GM23248 (cell line): ENCODE measurements at regions not wholly inside any gene's neighbourhood (a gene's known extent, or its start where the extent isn't known, plus 50 kb on each side); places are given as distances from the start of the nearest gene placed in this dataset. TPM values are rescaled to one million over a fixed set of nuclear protein-coding genes. Genes with fewer than 3 reads are reported as not detected.

Experiments
- DNase-seq: peaks from one replicate; pipeline ENCODE4 v3.0.0-alpha.2; 2015
- H2AFZ ChIP-seq: fragments of 200-600 bp; sonication (generic); 2 replicates; pipeline ENCODE4 v1.6.1; 2016; ENCODE audit warnings: antibody characterized with exemption
- H3F3A ChIP-seq: fragments of 200-600 bp; sonication (generic); 2 replicates; pipeline ENCODE4 v1.6.1; 2016; ENCODE audit warnings: mild to moderate bottlenecking, antibody characterized with exemption, mixed run types; ENCODE audit not compliant: insufficient read depth
- H3K27ac ChIP-seq: fragments of 200-600 bp; sonication (generic); 2 replicates; pipeline ENCODE4 v1.5.1; 2016; ENCODE audit warnings: mild to moderate bottlenecking
- H3K27me3 ChIP-seq: fragments of 200-600 bp; sonication (generic); replicated peaks from 2 replicates; pipeline ENCODE4 v1.6.1; 2016; ENCODE audit warnings: mild to moderate bottlenecking; ENCODE audit not compliant: insufficient read depth
- H3K36me3 ChIP-seq: fragments of 200-600 bp; sonication (generic); 2 replicates; pipeline ENCODE4 v1.6.1; 2016; ENCODE audit warnings: low read depth, mild to moderate bottlenecking
- H3K4me1 ChIP-seq: fragments of 200-600 bp; sonication (generic); 2 replicates; pipeline ENCODE4 v1.6.1; 2016; ENCODE audit warnings: mild to moderate bottlenecking; ENCODE audit not compliant: insufficient read depth
- H3K4me2 ChIP-seq: fragments of 200-600 bp; sonication (generic); one replicate; pipeline ENCODE4 v1.6.1; 2016; ENCODE audit warnings: mild to moderate bottlenecking; ENCODE audit not compliant: unreplicated experiment
- H3K4me3 ChIP-seq: fragments of 200-600 bp; sonication (generic); 2 replicates; pipeline ENCODE4 v1.5.1; 2016; ENCODE audit warnings: mild to moderate bottlenecking
- H3K79me2 ChIP-seq: fragments of 200-600 bp; sonication (generic); 2 replicates; pipeline ENCODE4 v1.6.1; 2016; ENCODE audit warnings: mild to moderate bottlenecking; ENCODE audit not compliant: insufficient read depth
- H3K9ac ChIP-seq: fragments of 200-600 bp; sonication (generic); 2 replicates; pipeline ENCODE4 v1.6.1; 2016; ENCODE audit warnings: mild to moderate bottlenecking
- H3K9me2 ChIP-seq: fragments of 200-600 bp; sonication (generic); 2 replicates; pipeline ENCODE4 v1.6.1; 2016; ENCODE audit warnings: mixed run types, mild to moderate bottlenecking, moderate library complexity; ENCODE audit not compliant: insufficient read depth
- H3K9me3 ChIP-seq: fragments of 200-600 bp; sonication (generic); one replicate; pipeline ENCODE4 v1.6.1; 2017; ENCODE audit warnings: low read depth
- H4K20me1 ChIP-seq: fragments of 200-600 bp; sonication (generic); 2 replicates; pipeline ENCODE4 v1.6.0; 2016; ENCODE audit not compliant: insufficient read depth
- EZH2 ChIP-seq: fragments of 200-600 bp; sonication (generic); IDR thresholded peaks from 2 replicates; pipeline ENCODE4 v1.6.1; 2018; ENCODE audit warnings: antibody characterized with exemption, mild to moderate bottlenecking; ENCODE audit not compliant: insufficient read depth, poor library complexity, severe bottlenecking
- EZH2phosphoT487 ChIP-seq: fragments of 200-600 bp; sonication (generic); IDR thresholded peaks from 2 replicates; pipeline ENCODE4 v1.6.1; 2018; ENCODE audit warnings: antibody characterized with exemption, moderate library complexity, mild to moderate bottlenecking, low read depth; ENCODE audit not compliant: insufficient read depth
- WGBS, 2 experiments: methylation state at CpG; one replicate each; pipeline ENCODE4 v1.1.6; 2015 to 2017; ENCODE audit warnings: low lambda C conversion rate in 2 of 2, low coverage in 1 of 2; ENCODE audit errors: missing lambda C conversion rate in 2 of 2; 5-methylcytosine and 5-hydroxymethylcytosine counted together
- in situ Hi-C: fragments of 300-500 bp; cut with MboI; formaldehyde crosslinking; loops from 2 replicates; pipeline ENCODE4 v1.15.0; 2020
- small RNA-seq: library from RNA; depleted of rRNA; stranded (forward); fragments of <200 nt; gene quantifications from one replicate; pipeline ENCODE3, GENCODE V24; 2014; ENCODE audit warnings: low read depth, low replicate concordance

DNA sequence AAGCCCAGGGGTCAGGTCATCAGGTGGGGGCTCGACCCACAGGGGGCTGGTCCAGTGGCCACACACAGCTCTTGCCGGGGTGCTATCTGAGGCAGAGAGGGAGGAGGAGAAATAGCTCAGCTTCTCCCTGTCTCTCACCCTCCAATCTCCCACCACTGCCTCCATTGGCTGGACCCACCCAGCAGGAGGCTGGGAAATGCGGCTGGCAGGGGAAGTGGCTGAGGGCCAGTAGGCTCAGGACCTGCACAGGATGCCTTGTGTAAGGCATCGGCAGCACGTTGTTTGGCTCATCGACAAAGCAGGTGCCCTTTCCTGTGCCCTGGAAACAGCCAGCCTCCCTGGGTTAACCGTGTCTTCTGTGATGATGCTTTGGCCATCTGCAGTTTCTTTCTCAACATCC lies 58.8 kb upstream of the SLC24A4 start:
- no peak for DNase-seq
- Histone ChIP-seq H2AFZ (no peak overlapping the region), H3K79me2 (no peaks in the 10 kb centered on the region), H3K4me3 (no peak overlapping the region), H3K36me3 (no peaks in the 10 kb centered on the region), H3K4me1 (no peaks in the 10 kb centered on the region), H3K9me3 (no peaks in the 10 kb centered on the region), H3K9me2 (no peaks in the 10 kb centered on the region), H3K9ac (no peak overlapping the region), H3F3A (no peaks in the 10 kb centered on the region), H3K27ac (no peak overlapping the region), H3K27me3 (peaks cover 15% of the 10 kb centered on the region), H3K4me2 (no peak overlapping the region), H4K20me1 (no peaks in the 10 kb centered on the region)
- 68 to 75% methylated on average over 7 of the region's 7 CpGs for WGBS, 2 experiments
- TF ChIP-seq EZH2 (no peak), EZH2phosphoT487 (no peak)
- in situ Hi-C loops: no loop called here

DNA sequence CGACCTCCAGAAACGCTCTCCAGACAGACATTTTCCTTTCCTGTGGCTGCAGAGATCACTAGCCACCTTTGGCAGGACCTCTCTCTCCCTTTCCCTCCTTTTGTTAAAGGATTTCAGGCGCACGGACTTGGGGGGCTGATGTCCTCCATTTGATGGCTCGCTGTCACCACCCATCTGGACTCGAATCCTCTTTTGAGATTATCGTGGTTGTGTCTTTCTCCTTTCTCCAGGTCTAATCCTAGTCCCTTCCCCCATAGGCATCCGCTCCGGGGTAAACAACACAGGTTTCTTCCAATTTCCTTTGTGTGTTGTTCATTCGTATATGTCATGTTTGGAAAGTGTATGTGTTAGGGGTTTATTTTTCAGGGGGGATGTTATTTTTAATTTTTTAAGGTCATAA lies 56.7 kb upstream of the SLC24A4 start:
- Histone ChIP-seq H3K27ac (no peak overlapping the region), H3K4me2 (no peak overlapping the region), H3K36me3 (no peaks in the 10 kb centered on the region), H3F3A (no peaks in the 10 kb centered on the region), H3K9me3 (no peaks in the 10 kb centered on the region), H3K4me1 (no peaks in the 10 kb centered on the region), H3K79me2 (no peaks in the 10 kb centered on the region), H3K9ac (no peak overlapping the region), H3K4me3 (no peak overlapping the region), H3K9me2 (no peaks in the 10 kb centered on the region), H2AFZ (no peak overlapping the region), H4K20me1 (no peaks in the 10 kb centered on the region), H3K27me3 (peaks cover 24% of the 10 kb centered on the region)
- in situ Hi-C loops: no loop called here
- 65 to 66% methylated on average over 10 of the region's 10 CpGs for WGBS, 2 experiments
- TF ChIP-seq EZH2phosphoT487: no peak
- no peak for DNase-seq

Small RNAs in the stretch of these regions (small RNA-seq; reads per million reads assigned to genes)
- gene RNU6-366P: not detected
